Dendritic cell treated with granulocyte-macrophage colony-stimulating factor and Interleukin-4, amounts not matched to agents 40 ng/mL and 50 ng/mL, for 4 days (primary cell): ENCODE measurements at regions not wholly inside any gene's neighbourhood (a gene's known extent, or its start where the extent isn't known, plus 50 kb on each side); places are given as distances from the start of the nearest gene placed in this dataset.
"Not testable (repeated sequence)": the region's sequence is repeated elsewhere in the genome, so short reads cannot be mapped to it uniquely, and the experiment has no call there.

Experiments
- H3K27ac Mint-ChIP-seq: one replicate; pipeline ENCODE4 v1.8.0; 2022; ENCODE audit warnings: mild to moderate bottlenecking, mixed read lengths
- H3K27me3 Mint-ChIP-seq: one replicate; pipeline ENCODE4 v1.8.0; 2022; ENCODE audit warnings: mild to moderate bottlenecking, mixed read lengths
- H3K36me3 Mint-ChIP-seq: one replicate; pipeline ENCODE4 v1.8.0; 2022; ENCODE audit warnings: low read depth, mixed read lengths
- H3K4me1 Mint-ChIP-seq: one replicate; pipeline ENCODE4 v1.8.0; 2022; ENCODE audit warnings: low read depth, mixed read lengths
- H3K4me3 Mint-ChIP-seq: one replicate; pipeline ENCODE4 v1.8.0; 2022; ENCODE audit warnings: mild to moderate bottlenecking, moderate library complexity, mixed read lengths
- H3K9me3 Mint-ChIP-seq: one replicate; pipeline ENCODE4 v1.8.0; 2022; ENCODE audit warnings: mixed read lengths
- intact Hi-C: fragments of 100-400 bp; cut with micrococcal nuclease; formaldehyde crosslinking; loops from one replicate; pipeline ENCODE4 v1.15.0; 2022

DNA sequence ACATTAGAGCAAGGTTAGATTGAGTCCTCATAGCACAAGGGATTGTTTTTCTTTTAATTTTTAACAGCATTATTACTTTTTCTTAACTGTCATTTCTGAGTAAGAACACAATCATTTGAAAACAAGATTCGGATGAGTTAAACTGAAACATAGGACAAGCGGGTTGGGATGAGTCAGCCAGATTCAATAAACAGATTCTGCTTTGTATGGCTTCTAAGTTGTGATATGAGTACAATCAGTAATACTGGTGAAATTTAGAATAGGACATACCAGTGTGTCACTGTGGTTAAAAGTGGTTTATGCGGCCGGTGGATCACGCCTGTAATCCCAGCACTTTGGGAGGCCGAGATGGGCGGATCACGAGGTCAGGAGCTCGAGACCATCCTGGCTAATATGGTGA is 364.3 kb upstream of the CDH10 start:
- no peaks in the 10 kb centered on the region for H3K36me3 Mint-ChIP-seq
- H3K4me3 Mint-ChIP-seq = no peak overlapping the region
- H3K4me1 Mint-ChIP-seq = no peaks in the 10 kb centered on the region
- no peak overlapping the region for H3K27ac Mint-ChIP-seq
- no peaks in the 10 kb centered on the region for H3K27me3 Mint-ChIP-seq
- intact Hi-C loops = no loop called here
- H3K9me3 Mint-ChIP-seq = no peaks in the 10 kb centered on the region

GRCh38 chr5:25006734-25007133 is 362.0 kb upstream of the CDH10 start:
- H3K4me1 Mint-ChIP-seq = no peaks in the 10 kb centered on the region
- intact Hi-C loops = no loop called here
- no peak overlapping the region for H3K4me3 Mint-ChIP-seq
- no peaks in the 10 kb centered on the region for H3K36me3 Mint-ChIP-seq
- no peaks in the 10 kb centered on the region for H3K27me3 Mint-ChIP-seq
- no peaks in the 10 kb centered on the region for H3K9me3 Mint-ChIP-seq
- no peak overlapping the region for H3K27ac Mint-ChIP-seq

DNA sequence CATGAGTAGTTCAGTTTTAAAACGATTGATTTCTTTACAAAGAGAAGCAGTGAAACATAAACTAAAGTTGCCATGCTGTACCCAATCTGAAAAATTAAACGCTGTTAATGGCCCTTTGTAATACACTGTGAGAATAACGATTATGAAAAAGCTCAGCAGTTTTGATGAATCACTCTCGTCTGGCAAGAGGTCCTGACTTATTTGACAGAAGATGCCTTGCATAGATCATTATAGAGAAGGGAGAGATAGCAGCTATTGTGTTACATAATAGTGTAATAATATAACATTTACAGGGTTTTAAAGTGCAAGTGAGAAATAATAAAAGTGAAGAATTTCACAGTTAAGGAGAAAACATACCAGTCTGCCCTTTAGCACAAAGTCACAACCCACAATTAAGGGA is 361.5 kb upstream of the CDH10 start:
- Mint-ChIP-seq H3K36me3 (no peaks in the 10 kb centered on the region), H3K27ac (no peak overlapping the region), H3K27me3 (no peaks in the 10 kb centered on the region), H3K4me1 (no peaks in the 10 kb centered on the region), H3K4me3 (no peak overlapping the region), H3K9me3 (no peaks in the 10 kb centered on the region)
- intact Hi-C loops = no loop called here

GRCh38 chr5:25005431-25005830 is 360.7 kb upstream of the CDH10 start:
- no peaks in the 10 kb centered on the region for H3K4me1 Mint-ChIP-seq

DNA sequence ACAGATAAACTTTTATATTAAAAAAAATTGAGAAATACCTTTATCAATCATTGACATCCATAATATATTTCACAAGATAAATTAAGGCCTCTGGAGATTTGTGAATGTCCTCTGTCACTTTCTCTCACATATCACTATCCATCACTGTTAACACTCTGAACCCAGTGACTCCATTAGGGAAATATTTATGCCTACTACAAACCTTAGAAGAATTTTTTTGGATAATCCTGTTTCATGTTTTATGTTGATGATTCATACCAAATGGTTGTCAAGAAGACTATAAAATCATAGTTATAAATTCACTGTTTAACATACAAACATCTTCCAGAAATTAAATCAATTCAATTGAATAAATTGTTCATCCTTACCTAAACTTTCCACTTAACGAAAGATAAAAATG is 357.6 kb upstream of the CDH10 start:
- Mint-ChIP-seq H3K4me3 (no peak overlapping the region), H3K27ac (no peak overlapping the region), H3K36me3 (no peaks in the 10 kb centered on the region), H3K4me1 (no peaks in the 10 kb centered on the region), H3K27me3 (no peaks in the 10 kb centered on the region), H3K9me3 (no peaks in the 10 kb centered on the region)
- intact Hi-C loops = no loop called here

More at GRCh38 chr5:25005431-25005830, 360.7 kb upstream of the CDH10 start:
- intact Hi-C loops = no loop called here
- Mint-ChIP-seq H3K27ac (no peak overlapping the region), H3K36me3 (no peaks in the 10 kb centered on the region), H3K9me3 (no peaks in the 10 kb centered on the region), H3K27me3 (no peaks in the 10 kb centered on the region), H3K4me3 (no peak overlapping the region)

GRCh38 chr5:24999732-25000131 is 355.0 kb upstream of the CDH10 start:
- no peaks in the 10 kb centered on the region for H3K36me3 Mint-ChIP-seq
- peaks cover 10% of the 10 kb centered on the region for H3K9me3 Mint-ChIP-seq
- no peak overlapping the region for H3K27ac Mint-ChIP-seq
- intact Hi-C loops = no loop called here
- no peaks in the 10 kb centered on the region for H3K4me1 Mint-ChIP-seq
- H3K27me3 Mint-ChIP-seq = no peaks in the 10 kb centered on the region
- no peak overlapping the region for H3K4me3 Mint-ChIP-seq

GRCh38 chr5:24998641-24999040 is 353.9 kb upstream of the CDH10 start:
- H3K36me3 Mint-ChIP-seq = no peaks in the 10 kb centered on the region

DNA sequence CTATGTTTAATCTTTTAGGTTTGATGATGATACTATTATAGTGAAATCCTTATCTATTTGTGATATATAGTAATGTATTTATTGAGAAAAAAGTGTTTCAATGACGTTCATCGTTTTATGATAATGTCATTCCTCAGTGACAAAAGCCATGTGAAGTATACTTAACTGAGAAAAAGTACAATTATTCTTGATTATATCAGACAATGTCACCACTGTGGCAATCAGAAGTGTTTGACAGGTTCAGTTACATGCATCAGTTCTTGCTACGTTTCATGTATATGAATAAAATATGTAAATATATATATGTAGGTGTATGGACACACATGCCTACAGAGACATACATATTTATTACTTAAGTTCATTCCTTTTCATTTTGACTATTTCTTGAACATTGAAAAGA is 341.5 kb upstream of the CDH10 start:
- Mint-ChIP-seq H3K9me3 (peaks cover 6% of the 10 kb centered on the region), H3K27ac (no peak overlapping the region), H3K4me3 (no peak overlapping the region), H3K4me1 (no peaks in the 10 kb centered on the region), H3K27me3 (no peaks in the 10 kb centered on the region), H3K36me3 (no peaks in the 10 kb centered on the region)
- intact Hi-C loops = no loop called here

More at GRCh38 chr5:24998641-24999040, 353.9 kb upstream of the CDH10 start:
- Mint-ChIP-seq H3K4me3 (no peak overlapping the region), H3K4me1 (no peaks in the 10 kb centered on the region), H3K27ac (no peak overlapping the region), H3K27me3 (no peaks in the 10 kb centered on the region), H3K9me3 (peaks cover 20% of the 10 kb centered on the region)
- intact Hi-C loops = no loop called here

DNA sequence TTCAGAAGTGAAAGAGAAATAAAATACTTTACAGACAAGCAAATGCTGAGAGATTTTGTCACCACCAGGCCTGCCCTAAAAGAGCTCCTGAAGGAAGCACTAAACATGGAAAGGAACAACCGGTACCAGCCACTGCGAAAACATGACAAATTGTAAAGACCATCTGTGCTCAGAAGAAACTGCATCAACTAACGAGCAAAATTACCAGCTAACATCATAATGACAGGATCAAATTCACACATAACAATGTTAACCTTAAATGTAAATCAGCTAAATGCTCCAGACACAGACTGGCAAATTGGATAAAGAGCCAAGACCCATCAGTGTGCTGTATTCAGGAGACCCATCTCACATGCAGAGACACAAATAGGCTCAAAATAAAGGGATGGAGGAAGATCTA is 333.8 kb upstream of the CDH10 start:
- H3K4me1 Mint-ChIP-seq, H3K36me3 Mint-ChIP-seq, intact Hi-C loops, H3K4me3 Mint-ChIP-seq, H3K27ac Mint-ChIP-seq, H3K27me3 Mint-ChIP-seq: not testable (repeated sequence)
- peaks cover 10% of the 10 kb centered on the region for H3K9me3 Mint-ChIP-seq

DNA sequence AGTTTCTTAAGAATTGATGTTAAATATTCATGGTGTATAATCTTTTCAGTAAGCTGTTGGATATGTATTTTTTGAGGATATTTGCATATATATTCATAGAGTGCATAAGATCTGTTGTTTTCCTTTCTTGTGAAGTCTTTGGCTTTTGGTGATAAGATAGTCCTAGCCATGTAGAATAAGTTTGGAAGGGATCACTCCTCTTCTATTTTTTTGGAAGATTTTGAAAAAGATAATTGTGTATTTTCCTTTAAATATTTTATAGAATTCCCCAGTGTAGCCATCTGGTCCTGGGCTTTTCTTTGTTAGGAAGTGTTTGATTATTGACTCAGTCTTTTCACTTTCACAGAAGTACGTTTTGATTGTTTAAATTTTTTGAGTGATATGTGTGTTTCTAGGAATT is 318.8 kb upstream of the CDH10 start:
- no peaks in the 10 kb centered on the region for H3K36me3 Mint-ChIP-seq
- no peak overlapping the region for H3K4me3 Mint-ChIP-seq
- intact Hi-C loops = no loop called here
- no peak overlapping the region for H3K27ac Mint-ChIP-seq
- H3K27me3 Mint-ChIP-seq = no peaks in the 10 kb centered on the region
- H3K9me3 Mint-ChIP-seq = peaks cover 16% of the 10 kb centered on the region
- H3K4me1 Mint-ChIP-seq = no peaks in the 10 kb centered on the region

- Mint-ChIP-seq H3K4me1 (no peaks in the 10 kb centered on the region), H3K4me3 (no peak overlapping the region), H3K27ac (no peak overlapping the region), H3K9me3 (peaks cover 14% of the 10 kb centered on the region), H3K27me3 (no peaks in the 10 kb centered on the region), H3K36me3 (no peaks in the 10 kb centered on the region)
- intact Hi-C loops = no loop called here
Observed at GRCh38 chr5:24923400-24923799, 278.6 kb upstream of the CDH10 start.

DNA sequence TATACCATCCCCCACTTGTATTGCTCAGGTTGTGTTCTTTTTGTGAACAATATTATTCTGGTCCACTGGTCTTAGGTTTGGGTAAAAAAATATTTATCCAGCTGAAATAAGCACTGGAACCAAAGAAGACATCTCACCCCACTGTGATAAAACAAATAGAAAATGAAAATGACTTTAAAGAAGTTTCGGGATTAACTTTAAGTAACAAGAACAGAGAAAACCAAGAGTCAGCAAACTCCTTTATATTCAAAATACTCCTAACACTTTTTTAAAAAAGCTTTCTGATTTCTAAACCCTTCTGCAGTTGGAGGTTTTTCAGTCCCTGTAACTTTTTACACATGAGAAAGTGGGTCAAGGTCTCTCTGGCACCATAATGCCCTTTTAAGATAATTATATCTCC is 273.9 kb upstream of the CDH10 start:
- no peaks in the 10 kb centered on the region for H3K36me3 Mint-ChIP-seq
- H3K4me3 Mint-ChIP-seq = no peak overlapping the region
- intact Hi-C loops = no loop called here
- H3K9me3 Mint-ChIP-seq = peaks cover 14% of the 10 kb centered on the region
- H3K27ac Mint-ChIP-seq = no peak overlapping the region
- no peaks in the 10 kb centered on the region for H3K4me1 Mint-ChIP-seq
- H3K27me3 Mint-ChIP-seq = no peaks in the 10 kb centered on the region

- intact Hi-C loops = no loop called here
- H3K27ac Mint-ChIP-seq = no peak overlapping the region
- H3K4me1 Mint-ChIP-seq = no peaks in the 10 kb centered on the region
Observed at GRCh38 chr5:24916863-24917262, 272.1 kb upstream of the CDH10 start.

DNA sequence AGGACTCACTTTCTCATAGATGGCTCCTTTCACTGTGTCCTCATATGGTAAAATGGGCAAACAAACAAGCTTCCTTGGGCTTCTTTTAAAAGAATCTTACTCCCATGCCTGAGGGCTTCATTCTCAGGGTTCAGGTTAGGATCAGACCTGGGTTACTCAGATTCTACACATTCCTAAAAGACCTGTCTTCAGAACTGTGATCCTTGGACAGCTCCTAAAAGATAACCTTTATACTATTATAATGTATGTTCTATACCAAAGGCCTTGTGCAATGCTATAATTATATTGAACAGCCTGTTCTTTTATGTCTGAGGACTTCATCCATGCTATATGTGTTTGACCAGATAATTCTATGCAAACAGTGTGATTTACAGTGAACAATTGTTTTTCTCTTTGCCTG is 264.4 kb upstream of the CDH10 start:
- Mint-ChIP-seq H3K27ac (no peak overlapping the region), H3K9me3 (peaks cover 11% of the 10 kb centered on the region), H3K36me3 (no peaks in the 10 kb centered on the region), H3K4me1 (peaks cover 10% of the 10 kb centered on the region), H3K4me3 (no peak overlapping the region), H3K27me3 (no peaks in the 10 kb centered on the region)
- intact Hi-C loops = no loop called here

More at GRCh38 chr5:24916863-24917262, 272.1 kb upstream of the CDH10 start:
- no peaks in the 10 kb centered on the region for H3K36me3 Mint-ChIP-seq
- H3K4me3 Mint-ChIP-seq = no peak overlapping the region
- H3K9me3 Mint-ChIP-seq = peaks cover 14% of the 10 kb centered on the region
- H3K27me3 Mint-ChIP-seq = no peaks in the 10 kb centered on the region

DNA sequence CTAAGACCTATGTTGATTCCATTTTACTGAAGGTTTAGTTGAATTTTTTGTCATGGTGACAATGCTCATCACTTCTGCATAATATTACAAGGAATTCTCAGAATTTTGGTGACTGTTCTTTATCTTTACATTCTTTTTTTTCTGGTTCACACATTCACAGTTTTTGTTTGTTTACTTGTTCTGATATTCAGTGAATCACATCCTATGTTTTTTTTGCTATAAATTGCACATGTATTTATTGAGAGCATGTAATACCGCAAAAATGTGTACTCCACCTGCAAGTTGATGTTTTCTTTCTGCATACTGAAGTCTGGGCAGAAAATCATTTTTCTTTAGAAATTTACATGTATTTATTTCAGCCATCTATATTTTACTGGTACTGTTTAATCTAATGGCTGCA is 261.9 kb upstream of the CDH10 start:
- peaks cover 10% of the 10 kb centered on the region for H3K4me1 Mint-ChIP-seq
- H3K27ac Mint-ChIP-seq = no peak overlapping the region
- no peaks in the 10 kb centered on the region for H3K36me3 Mint-ChIP-seq
- no peak overlapping the region for H3K4me3 Mint-ChIP-seq
- peaks cover 11% of the 10 kb centered on the region for H3K9me3 Mint-ChIP-seq
- intact Hi-C loops = no loop called here
- no peaks in the 10 kb centered on the region for H3K27me3 Mint-ChIP-seq
